ENCODE measurements at regions not wholly inside any gene's neighbourhood (a gene's known extent, or its start where the extent isn't known, plus 50 kb on each side); places are given as distances from the start of the nearest gene placed in this dataset.
"Not testable (repeated sequence)": the region's sequence is repeated elsewhere in the genome, so short reads cannot be mapped to it uniquely, and the experiment has no call there.

- not testable (repeated sequence) for ATAC-seq; DNase-seq; H3K27ac Mint-ChIP-seq; H3K9me3 Mint-ChIP-seq (ENCODE audit: low read depth); H3K27me3 Mint-ChIP-seq; H3K36me3 Mint-ChIP-seq; H3K4me3 Mint-ChIP-seq
- peaks cover 23% of the 10 kb centered on the region for H3K4me1 Mint-ChIP-seq
- CTCF ChIA-PET = interaction anchor here (1.7 kb wide), 1 partner anchor 103 kb away, joined by 4 read pairs; no protein-coding TSS in a partner anchor
Observed at GRCh38 chr1:182247813-182248212, 143.8 kb downstream of the GLUL start.

DNA sequence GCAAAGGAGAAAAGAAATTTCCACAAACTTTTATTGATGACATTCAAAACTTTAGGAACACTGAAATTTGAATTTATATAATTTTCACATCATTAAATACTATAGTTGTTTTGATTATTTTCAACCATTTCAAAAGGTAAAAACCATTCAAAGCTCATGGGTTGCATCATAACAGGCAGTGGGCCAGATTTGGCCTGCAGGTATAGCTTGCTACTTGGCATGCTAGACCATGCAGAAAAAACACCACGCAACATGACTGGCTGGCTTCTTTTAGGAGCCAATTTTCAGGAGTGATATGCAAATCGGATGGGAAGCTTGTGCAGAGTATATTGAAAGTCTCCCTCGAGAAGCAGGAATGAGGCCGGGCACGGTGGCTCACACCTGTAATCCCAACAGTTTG, 144.8 kb downstream of the GLUL start:
- CTCF ChIA-PET = interaction anchor here (0.7 to 1.7 kb wide), 2 partner anchors 34 to 102 kb away, joined by 3 to 4 read pairs; no protein-coding TSS in a partner anchor
- H3K9me3 Mint-ChIP-seq (ENCODE audit: low read depth) = no peaks in the 10 kb centered on the region
- ATAC-seq (no peak), DNase-seq (no peak)
- peaks cover 6% of the 10 kb centered on the region for H3K27me3 Mint-ChIP-seq
- H3K36me3 Mint-ChIP-seq = peaks cover 4% of the 10 kb centered on the region
- no peak overlapping the region for H3K27ac Mint-ChIP-seq
- peaks cover 23% of the 10 kb centered on the region for H3K4me1 Mint-ChIP-seq
- no peak overlapping the region for H3K4me3 Mint-ChIP-seq

GRCh38 chr1:182245040-182245439, 146.6 kb downstream of the GLUL start:
- H3K27ac Mint-ChIP-seq = no peak overlapping the region
- CTCF ChIA-PET = interaction anchor here (0.7 kb wide), 1 partner anchor 10 kb away, joined by 3 read pairs; no protein-coding TSS in a partner anchor
- peaks cover 4% of the 10 kb centered on the region for H3K36me3 Mint-ChIP-seq
- DNase-seq (no peak), ATAC-seq (no peak)
- no peaks in the 10 kb centered on the region for H3K9me3 Mint-ChIP-seq (ENCODE audit: low read depth)
- peaks cover 21% of the 10 kb centered on the region for H3K4me1 Mint-ChIP-seq
- H3K27me3 Mint-ChIP-seq = peaks cover 19% of the 10 kb centered on the region
- H3K4me3 Mint-ChIP-seq = no peak overlapping the region

DNA sequence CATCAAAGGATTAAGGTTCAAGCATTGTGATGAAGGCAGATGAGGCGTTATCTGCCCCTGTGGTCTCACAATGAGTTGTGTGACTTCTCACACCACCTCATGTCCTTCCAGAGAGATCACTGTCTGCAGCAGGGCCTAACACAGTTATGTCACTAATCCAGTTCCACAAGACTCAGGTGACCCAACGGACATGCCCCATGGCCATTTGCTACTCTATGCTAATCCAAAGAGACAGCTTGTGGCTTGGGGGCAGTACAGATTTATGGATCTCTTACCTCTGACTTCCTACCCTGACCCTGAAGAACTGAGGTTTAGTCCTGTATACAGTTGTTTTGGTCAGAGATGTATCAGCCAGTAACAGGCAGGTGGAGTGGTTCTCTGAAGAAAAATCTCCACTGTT, 147.1 kb downstream of the GLUL start:
- DNase-seq = no peak
- Mint-ChIP-seq H3K9me3 (ENCODE audit: low read depth) (no peaks in the 10 kb centered on the region), H3K4me3 (no peak overlapping the region), H3K27ac (no peak overlapping the region), H3K4me1 (peaks cover 18% of the 10 kb centered on the region), H3K27me3 (peaks cover 19% of the 10 kb centered on the region), H3K36me3 (peaks cover 4% of the 10 kb centered on the region)
- CTCF ChIA-PET = no interaction called here
- ATAC-seq = no peak

DNA sequence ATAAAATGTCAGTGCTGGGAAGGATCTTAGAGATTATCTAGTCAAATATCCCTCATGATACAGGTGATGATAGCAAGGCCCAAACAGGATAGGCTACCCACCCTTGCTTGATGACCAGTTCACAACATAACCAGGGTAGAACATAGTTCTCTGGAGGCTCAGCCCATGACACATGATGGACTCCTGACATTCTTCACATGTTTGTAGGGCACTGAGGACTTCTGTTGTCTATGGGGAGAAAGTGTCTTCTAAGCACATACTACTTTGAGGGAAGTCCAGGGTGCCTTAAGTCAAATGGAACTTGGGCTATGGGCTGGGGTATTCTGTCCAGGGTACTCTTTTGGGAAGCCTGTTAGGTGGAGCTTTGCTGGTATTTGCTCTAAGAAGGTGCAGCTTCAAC, 148.9 kb downstream of the GLUL start:
- CTCF ChIA-PET = no interaction called here
- H3K9me3 Mint-ChIP-seq (ENCODE audit: low read depth) = no peaks in the 10 kb centered on the region

GRCh38 chr1:182240085-182240484, 151.5 kb downstream of the GLUL start:
- ATAC-seq (no peak), DNase-seq (no peak)
- Mint-ChIP-seq H3K9me3 (ENCODE audit: low read depth) (no peaks in the 10 kb centered on the region), H3K4me3 (no peak overlapping the region), H3K36me3 (peaks cover 2% of the 10 kb centered on the region), H3K27me3 (peaks cover 19% of the 10 kb centered on the region), H3K27ac (no peak overlapping the region), H3K4me1 (peaks cover 5% of the 10 kb centered on the region)
- CTCF ChIA-PET = no interaction called here

More for the DNA sequence above, 148.9 kb downstream of the GLUL start:
- peaks cover 19% of the 10 kb centered on the region for H3K27me3 Mint-ChIP-seq
- no peak for ATAC-seq
- no peak overlapping the region for H3K4me3 Mint-ChIP-seq
- H3K36me3 Mint-ChIP-seq = peaks cover 4% of the 10 kb centered on the region
- no peak overlapping the region for H3K27ac Mint-ChIP-seq
- no peak for DNase-seq
- peaks cover 3% of the 10 kb centered on the region for H3K4me1 Mint-ChIP-seq

DNA sequence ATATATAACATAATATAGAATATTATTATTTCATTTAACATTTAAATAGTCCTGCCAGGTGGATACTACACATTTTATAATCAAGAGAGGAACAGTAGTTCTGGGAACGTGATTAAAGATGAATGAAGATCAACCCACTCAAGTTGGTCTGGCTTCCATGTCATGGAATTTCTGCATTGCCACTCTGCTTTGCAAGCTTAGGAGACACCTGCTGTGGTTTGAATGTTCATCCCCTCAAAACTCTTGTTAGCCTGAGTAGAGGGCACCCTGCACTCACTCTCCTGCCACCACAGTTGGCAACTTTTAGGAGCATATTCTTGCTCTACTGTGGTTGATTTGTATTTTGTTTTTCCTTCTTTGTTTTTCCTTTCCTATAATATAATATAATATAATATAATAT, 153.2 kb downstream of the GLUL start:
- Mint-ChIP-seq H3K9me3 (ENCODE audit: low read depth) (no peaks in the 10 kb centered on the region), H3K27me3 (peaks cover 19% of the 10 kb centered on the region), H3K27ac (no peak overlapping the region), H3K4me3 (no peak overlapping the region), H3K4me1 (peaks cover 5% of the 10 kb centered on the region), H3K36me3 (no peaks in the 10 kb centered on the region)
- DNase-seq (no peak), ATAC-seq (no peak)
- CTCF ChIA-PET = no interaction called here

DNA sequence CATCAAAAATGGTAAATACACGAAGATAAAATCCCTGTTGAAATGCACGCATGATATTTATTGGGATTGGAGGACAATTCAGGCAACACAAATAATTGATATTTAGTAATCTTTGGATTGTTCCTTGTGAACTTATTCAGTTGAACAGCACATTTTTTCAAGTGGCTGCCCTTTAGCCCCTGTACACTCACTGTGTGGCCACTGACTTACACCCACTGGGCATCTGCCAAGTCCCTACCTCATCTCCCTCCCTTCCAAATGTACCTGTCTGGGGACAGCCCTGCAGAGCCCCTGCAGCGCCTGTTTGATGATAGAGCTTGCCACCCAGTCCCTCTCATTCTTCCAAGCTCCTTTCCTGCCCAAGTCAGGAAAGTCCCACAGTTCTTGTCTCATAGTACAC, 154.3 kb downstream of the GLUL start:
- CTCF ChIA-PET = interaction anchor here (0.7 kb wide), 1 partner anchor 93 kb away, joined by 4 read pairs; no protein-coding TSS in a partner anchor

DNA sequence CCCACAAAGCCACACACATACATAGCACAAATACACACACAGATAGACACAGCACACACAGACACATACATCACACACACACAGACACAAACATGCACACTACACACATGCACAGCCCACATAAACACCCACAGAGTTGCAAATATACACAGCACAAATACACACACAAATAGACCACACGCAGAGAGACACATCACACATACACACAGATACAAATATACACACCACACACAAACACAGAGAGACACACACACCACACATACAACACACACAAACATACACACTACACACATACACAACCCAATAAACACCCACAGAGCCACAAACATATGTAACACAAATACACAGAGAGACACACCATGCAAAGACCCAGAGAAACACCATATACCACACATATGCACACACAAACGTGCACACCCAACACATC, 154.9 kb downstream of the GLUL start:
- CTCF ChIA-PET = no interaction called here
- Mint-ChIP-seq H3K4me3 (no peak overlapping the region), H3K36me3 (no peaks in the 10 kb centered on the region), H3K27ac (no peak overlapping the region), H3K4me1 (peaks cover 5% of the 10 kb centered on the region), H3K9me3 (ENCODE audit: low read depth) (no peaks in the 10 kb centered on the region), H3K27me3 (peaks cover 12% of the 10 kb centered on the region)
- ATAC-seq (no peak), DNase-seq (no peak)

More for the DNA sequence above, 154.3 kb downstream of the GLUL start:
- DNase-seq (no peak), ATAC-seq (no peak)
- Mint-ChIP-seq H3K4me3 (no peak overlapping the region), H3K36me3 (no peaks in the 10 kb centered on the region), H3K9me3 (ENCODE audit: low read depth) (no peaks in the 10 kb centered on the region), H3K4me1 (peaks cover 5% of the 10 kb centered on the region), H3K27me3 (peaks cover 19% of the 10 kb centered on the region), H3K27ac (no peak overlapping the region)

DNA sequence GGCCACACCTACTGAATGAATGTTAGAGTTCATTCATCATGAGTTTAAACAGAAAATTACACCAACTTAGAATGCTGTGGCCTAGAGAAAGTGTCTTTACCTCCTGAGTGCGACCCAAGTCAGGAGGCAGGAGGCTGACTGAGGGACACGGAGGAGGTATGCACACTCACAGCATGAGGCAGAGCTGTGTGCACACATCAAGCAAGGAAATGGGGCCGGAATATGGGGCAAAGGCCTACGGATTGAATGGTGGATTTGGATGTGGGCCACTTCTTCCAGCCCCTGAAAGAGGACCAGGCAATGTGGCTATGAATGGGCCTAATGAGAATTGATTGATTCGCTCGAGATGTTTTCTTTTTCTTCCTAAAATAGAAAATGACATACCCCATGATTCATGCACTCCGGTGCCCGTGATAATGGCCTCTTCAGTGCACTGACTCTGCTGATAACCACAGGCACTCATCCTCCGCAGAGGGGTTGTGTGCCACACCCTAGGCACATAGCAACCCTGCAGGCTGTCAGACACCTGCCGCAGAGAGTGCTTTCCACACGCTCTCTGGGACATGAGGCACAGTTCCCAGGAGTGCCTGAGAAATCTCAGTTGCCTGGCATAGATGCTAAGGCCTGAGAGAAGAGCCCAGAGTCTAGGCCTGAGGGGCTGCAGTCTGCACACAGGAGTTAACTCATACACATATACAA, 155.5 kb downstream of the GLUL start:
- Mint-ChIP-seq H3K4me3 (no peak overlapping the region), H3K36me3 (no peaks in the 10 kb centered on the region), H3K27ac (no peak overlapping the region), H3K27me3 (peaks cover 7% of the 10 kb centered on the region), H3K4me1 (peaks cover 5% of the 10 kb centered on the region), H3K9me3 (ENCODE audit: low read depth) (no peaks in the 10 kb centered on the region)
- CTCF ChIA-PET = no interaction called here
- ATAC-seq = no peak
- no peak for DNase-seq

DNA sequence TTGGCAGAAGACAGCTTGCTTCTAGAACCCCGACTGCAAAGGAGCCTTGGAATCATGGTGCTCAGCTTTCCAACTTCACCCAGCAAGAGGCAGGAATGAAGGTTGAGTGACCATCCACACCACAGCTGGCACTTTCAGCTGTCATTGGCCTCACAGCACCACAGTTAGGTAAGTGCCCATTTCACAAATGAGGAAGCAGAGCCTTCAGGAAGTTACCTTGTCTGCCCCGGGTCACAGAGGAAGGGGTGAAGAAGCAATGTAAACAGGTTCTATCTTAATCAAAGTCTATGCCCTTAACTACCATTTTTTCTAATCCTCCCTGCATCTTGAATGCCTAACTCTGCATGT, 156.0 kb downstream of the GLUL start:
- H3K9me3 Mint-ChIP-seq (ENCODE audit: low read depth) = no peaks in the 10 kb centered on the region
- no peak for DNase-seq
- peaks cover 5% of the 10 kb centered on the region for H3K4me1 Mint-ChIP-seq
- H3K27ac Mint-ChIP-seq = no peak overlapping the region
- ATAC-seq = no peak
- peaks cover 6% of the 10 kb centered on the region for H3K27me3 Mint-ChIP-seq
- CTCF ChIA-PET = interaction anchor here (0.7 to 1.2 kb wide), 2 partner anchors 10 to 37 kb away, joined by 3 read pairs; no protein-coding TSS in a partner anchor
- H3K36me3 Mint-ChIP-seq = no peaks in the 10 kb centered on the region
- H3K4me3 Mint-ChIP-seq = no peak overlapping the region

DNA sequence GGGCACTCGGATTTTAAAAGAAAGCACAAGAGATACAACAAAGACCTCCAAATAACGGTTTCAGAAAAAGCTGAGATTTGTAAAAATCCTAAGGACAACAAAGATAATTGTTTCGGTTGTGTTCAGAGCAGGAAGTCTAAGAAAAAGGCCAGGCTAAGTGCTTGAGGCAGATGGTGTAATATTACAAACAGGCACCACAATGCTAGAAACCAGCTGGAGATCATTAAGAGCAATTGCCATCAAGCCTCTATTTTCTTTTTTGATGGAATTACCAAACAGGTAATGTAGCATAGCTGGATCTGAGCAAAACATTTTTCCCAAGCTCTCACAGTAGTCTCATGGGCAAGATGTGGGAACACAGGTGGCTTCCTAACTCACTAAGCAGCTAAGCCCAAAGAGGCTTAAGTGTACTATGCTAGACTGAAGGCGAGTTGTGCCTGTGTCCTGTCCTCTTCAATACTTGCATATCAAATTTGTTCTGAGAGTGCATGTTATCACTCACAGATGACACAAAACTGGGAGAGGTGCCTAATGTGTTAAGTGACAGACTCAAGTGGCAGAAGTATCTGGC, 161.6 kb downstream of the GLUL start:
- CTCF ChIA-PET = no interaction called here
- no peak overlapping the region for H3K27ac Mint-ChIP-seq
- no peaks in the 10 kb centered on the region for H3K9me3 Mint-ChIP-seq (ENCODE audit: low read depth)
- no peak overlapping the region for H3K4me3 Mint-ChIP-seq
- H3K36me3 Mint-ChIP-seq = no peaks in the 10 kb centered on the region
- no peaks in the 10 kb centered on the region for H3K4me1 Mint-ChIP-seq
- no peaks in the 10 kb centered on the region for H3K27me3 Mint-ChIP-seq
- DNase-seq (no peak), ATAC-seq (no peak)

DNA sequence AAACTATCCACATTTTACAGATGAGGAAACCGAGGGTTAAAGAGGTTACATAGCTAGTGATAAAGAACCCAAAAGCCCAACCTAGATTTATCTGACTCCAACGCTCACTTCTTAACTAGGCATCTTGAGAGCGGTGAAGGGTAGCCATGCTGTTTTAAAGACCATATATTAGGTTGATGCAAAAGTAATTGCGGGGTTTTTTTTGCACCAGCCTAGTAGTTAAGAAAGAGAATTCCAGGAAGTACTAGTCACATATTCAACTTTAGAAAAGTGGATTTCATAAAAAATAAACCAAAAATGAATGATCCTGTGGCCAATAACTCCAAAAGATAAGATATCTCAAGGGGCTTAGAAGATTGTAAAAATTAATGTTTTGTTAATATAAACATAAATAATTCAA, 162.1 kb downstream of the GLUL start:
- Mint-ChIP-seq H3K4me3 (no peak overlapping the region), H3K9me3 (ENCODE audit: low read depth) (no peaks in the 10 kb centered on the region), H3K27ac (no peak overlapping the region), H3K4me1 (no peaks in the 10 kb centered on the region), H3K27me3 (no peaks in the 10 kb centered on the region), H3K36me3 (no peaks in the 10 kb centered on the region)
- CTCF ChIA-PET = no interaction called here
- DNase-seq = no peak
- ATAC-seq = no peak

DNA sequence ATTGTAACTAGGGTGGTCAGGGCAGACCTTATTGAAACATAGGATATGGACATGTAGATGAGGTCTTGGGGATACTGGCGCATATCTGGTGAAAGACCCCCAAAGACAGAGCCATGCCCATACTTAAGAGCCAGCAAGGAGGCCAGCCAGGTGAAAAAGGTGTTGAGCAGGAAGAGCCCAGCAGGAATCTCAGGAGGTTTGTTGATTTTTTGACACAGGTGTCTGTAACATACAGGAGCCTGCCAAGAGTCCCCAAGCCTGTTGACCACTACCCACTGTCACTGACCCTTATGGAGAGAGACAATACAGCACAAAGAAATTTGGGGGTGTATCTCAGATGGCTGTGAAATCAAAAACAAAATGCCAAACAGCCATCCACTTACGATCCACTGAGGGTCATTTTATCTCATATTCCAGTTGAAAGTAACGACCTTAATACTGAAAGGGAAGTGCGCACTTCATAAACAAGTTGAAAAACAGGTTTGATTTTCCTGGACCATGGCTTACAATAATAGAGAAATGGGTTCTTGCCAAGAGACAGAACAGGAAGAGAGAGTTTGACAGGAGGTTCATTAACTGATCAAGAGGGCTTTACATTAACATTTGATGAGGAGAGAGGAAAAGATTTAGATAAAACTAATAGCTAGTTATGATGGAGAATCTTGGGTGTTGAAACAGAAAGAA, 163.6 kb downstream of the GLUL start:
- no peak overlapping the region for H3K4me3 Mint-ChIP-seq
- no peak overlapping the region for H3K27ac Mint-ChIP-seq
- CTCF ChIA-PET = no interaction called here
- H3K36me3 Mint-ChIP-seq = no peaks in the 10 kb centered on the region
- H3K4me1 Mint-ChIP-seq = no peaks in the 10 kb centered on the region
- no peaks in the 10 kb centered on the region for H3K9me3 Mint-ChIP-seq (ENCODE audit: low read depth)
- peaks cover 5% of the 10 kb centered on the region for H3K27me3 Mint-ChIP-seq
- ATAC-seq (no peak), DNase-seq (no peak)
